Pancreas (tissue), 10 donors: ENCODE measurements at regions not wholly inside any gene's neighbourhood (a gene's known extent, or its start where the extent isn't known, plus 50 kb on each side); places are given as distances from the start of the nearest gene placed in this dataset.

Source experiments
- ATAC-seq, 4 donors: fragments of 200-7000 bp; cut with Tn5 transposase; one replicate each; pipeline versions ENCODE4 v1.8.0 to v1.9.1; 2020; ENCODE audit warnings: mild to moderate bottlenecking in 4 of 4, moderate library complexity in 4 of 4
- DNase-seq, 6 donors: peaks; one replicate each; pipeline ENCODE4 v3.0.0-alpha.2; 2020
- FAIRE-seq: peaks from 2 replicates; lab custom pipeline; 2012; peaks lifted over from hg19 to GRCh38; lab: Jason Lieb, UNC
- H3K27ac ChIP-seq, 4 donors: fragments of 200-600 bp; sonication (generic); 1 replicate in 3 of 4; 2 replicates in 1 of 4; pipeline versions ENCODE4 v1.5.0 to v1.8.0; 2020
- H3K27me3 ChIP-seq, 4 donors: fragments of 200-600 bp; one replicate each; pipeline ENCODE4 v1.8.0; 2021
- H3K36me3 ChIP-seq, 3 donors: fragments of 200-600 bp; sonication (generic) in 1 of 3; one replicate each; pipeline versions ENCODE4 v1.5.0 to v1.8.0; 2020 to 2021
- H3K4me1 ChIP-seq, 3 donors: fragments of 200-600 bp; one replicate each; pipeline ENCODE4 v1.8.0; 2021
- H3K4me3 ChIP-seq, 4 donors: fragments of 200-600 bp; sonication (generic) in 2 of 4; one replicate each; pipeline versions ENCODE4 v1.5.0 to v1.8.0; 2020 to 2021
- H3K9me3 ChIP-seq, 4 donors: fragments of 200-600 bp; one replicate each; pipeline ENCODE4 v1.8.0; 2021
- WGBS, 2 donors: extraction: QIAGEN DNeasy Blood & Tissue Kit; methylation state at CpG; one replicate each; pipeline ENCODE4 v1.1.7; 2013; 5-methylcytosine and 5-hydroxymethylcytosine counted together
- intact Hi-C, 3 donors: fragments of 100-400 bp; cut with DNase I; formaldehyde crosslinking; loops; one replicate each; pipeline versions ENCODE4 v1.11.1 to v1.14.2; 2022
- TF ChIP-seq, protein P1 (sequence below), 4 donors: fragments of 200-600 bp; sonication (generic) in 3 of 4; IDR thresholded peaks; one replicate each; pipeline versions ENCODE4 v1.5.0 to v1.8.0; 2021; ENCODE audit warnings: antibody characterized with exemption in 4 of 4
- donor health status: healthy with polysubstance abuse.
- donor health status: DM: no; HTN: no; CAD: no; lungs with moderate emphysema.
- donor health status: DM: no; HTN: no; CAD: no.
- donor health status: control.
- donor health status: control.
- donor health status: Bipolar disorder and iron deficiency.
- donor health status: DM: yes; HTN: yes; CAD: no.
- donor health status: DM: no; HTN: no; CAD: no.
- donor health status: DM: no; HTN: no; CAD: no.
- donor health status: DM: yes; HTN: yes; CAD: no.

DNA sequence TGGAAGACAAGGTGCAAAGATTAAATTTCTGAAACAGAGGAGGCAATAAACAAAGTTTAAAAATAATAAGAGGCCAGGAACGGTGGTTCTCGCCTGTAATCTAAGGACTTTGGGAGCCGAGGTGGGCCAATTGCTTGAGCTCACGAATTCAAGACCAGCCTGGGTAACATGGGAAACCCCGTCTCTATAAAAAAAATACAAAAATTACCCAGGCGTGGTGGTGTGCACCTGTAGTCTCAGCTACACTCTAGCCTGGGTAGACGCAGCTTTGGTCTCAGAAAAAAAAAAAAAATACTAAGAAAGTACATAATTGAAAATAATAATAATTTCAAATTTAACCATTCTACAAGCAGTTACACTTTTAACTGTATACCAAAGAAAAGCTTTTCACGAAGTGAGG, 744.6 kb upstream of the POU3F3 start:
- WGBS, 2 donors, result 61 to 70% methylated on average over 8 of the region's 8 CpGs
- Histone ChIP-seq H3K9me3 (no peaks in the 10 kb centered on the region), H3K27ac (no peak overlapping the region), H3K4me1 (no peaks in the 10 kb centered on the region), H3K4me3 (no peak overlapping the region), H3K27me3 (no peaks in the 10 kb centered on the region), H3K36me3 (no peaks in the 10 kb centered on the region)
- TF ChIP-seq, protein P1, sequence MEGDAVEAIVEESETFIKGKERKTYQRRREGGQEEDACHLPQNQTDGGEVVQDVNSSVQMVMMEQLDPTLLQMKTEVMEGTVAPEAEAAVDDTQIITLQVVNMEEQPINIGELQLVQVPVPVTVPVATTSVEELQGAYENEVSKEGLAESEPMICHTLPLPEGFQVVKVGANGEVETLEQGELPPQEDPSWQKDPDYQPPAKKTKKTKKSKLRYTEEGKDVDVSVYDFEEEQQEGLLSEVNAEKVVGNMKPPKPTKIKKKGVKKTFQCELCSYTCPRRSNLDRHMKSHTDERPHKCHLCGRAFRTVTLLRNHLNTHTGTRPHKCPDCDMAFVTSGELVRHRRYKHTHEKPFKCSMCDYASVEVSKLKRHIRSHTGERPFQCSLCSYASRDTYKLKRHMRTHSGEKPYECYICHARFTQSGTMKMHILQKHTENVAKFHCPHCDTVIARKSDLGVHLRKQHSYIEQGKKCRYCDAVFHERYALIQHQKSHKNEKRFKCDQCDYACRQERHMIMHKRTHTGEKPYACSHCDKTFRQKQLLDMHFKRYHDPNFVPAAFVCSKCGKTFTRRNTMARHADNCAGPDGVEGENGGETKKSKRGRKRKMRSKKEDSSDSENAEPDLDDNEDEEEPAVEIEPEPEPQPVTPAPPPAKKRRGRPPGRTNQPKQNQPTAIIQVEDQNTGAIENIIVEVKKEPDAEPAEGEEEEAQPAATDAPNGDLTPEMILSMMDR (IDR thresholded peaks at IDR 0.05), result no peak
- DNase-seq (no peak), ATAC-seq (no peak), FAIRE-seq (no peak)
- intact Hi-C loops, result no loop called here

DNA sequence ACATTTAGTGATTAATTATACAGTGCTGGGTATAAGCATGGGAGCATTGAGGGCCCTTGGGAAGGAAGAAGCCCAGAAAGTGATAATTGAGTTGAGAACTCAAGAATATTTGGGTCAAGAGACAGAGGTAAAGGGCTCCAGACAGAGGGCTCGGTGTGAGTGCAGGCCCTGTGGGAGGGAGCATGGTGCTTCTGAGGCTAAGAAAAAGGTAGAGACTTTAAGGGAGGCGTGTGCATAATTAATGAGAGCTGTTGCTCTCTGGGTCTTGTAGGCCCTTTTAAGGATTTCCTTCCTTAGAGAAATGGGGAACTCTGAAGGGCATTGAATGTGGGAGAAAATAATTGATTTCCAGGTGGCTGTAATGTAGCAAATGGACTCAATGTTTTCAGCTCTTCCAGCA, 735.0 kb upstream of the POU3F3 start:
- TF ChIP-seq, protein P1 (IDR thresholded peaks at IDR 0.05), result no peak
- H3K4me1 ChIP-seq, result no peaks in the 10 kb centered on the region
- FAIRE-seq (no peak), ATAC-seq (no peak), DNase-seq (no peak)
- WGBS, 2 donors, result 65 to 67% methylated on average over 2 of the region's 2 CpGs
- H3K4me3 ChIP-seq, result no peak overlapping the region
- no peak overlapping the region for H3K27ac ChIP-seq
- peaks cover 0 to 4% (median 0%) of the 10 kb centered on the region in 4 donors for H3K27me3 ChIP-seq
- H3K9me3 ChIP-seq, result no peaks in the 10 kb centered on the region
- no peaks in the 10 kb centered on the region for H3K36me3 ChIP-seq
- intact Hi-C loops, result no loop called here

DNA sequence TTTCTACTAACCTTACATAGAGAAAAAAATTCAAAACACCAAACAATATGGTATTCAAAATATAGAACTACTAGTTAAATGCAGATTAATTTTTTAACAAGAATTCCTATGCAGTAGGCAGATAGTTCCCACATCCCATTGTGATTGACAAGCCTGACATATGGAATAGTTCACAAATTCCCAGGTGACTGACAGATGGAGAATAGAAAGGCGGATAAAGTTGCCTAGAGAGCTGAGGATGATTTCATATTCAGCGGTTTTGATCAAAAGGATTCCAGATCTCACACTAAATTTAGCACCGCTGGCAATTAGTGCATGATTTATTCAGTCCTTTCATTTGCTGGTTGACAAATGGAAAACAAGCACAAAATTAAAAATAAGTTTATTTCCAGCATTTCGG, 733.7 kb upstream of the POU3F3 start:
- DNase-seq (no peak), ATAC-seq (no peak), FAIRE-seq (no peak)
- Histone ChIP-seq H3K27ac (no peak overlapping the region), H3K4me1 (no peaks in the 10 kb centered on the region), H3K27me3 (peaks cover 0 to 4% (median 0%) of the 10 kb centered on the region in 4 donors), H3K4me3 (no peak overlapping the region), H3K36me3 (no peaks in the 10 kb centered on the region), H3K9me3 (no peaks in the 10 kb centered on the region)
- intact Hi-C loops, result no loop called here
- WGBS, 2 donors, result 71 to 79% methylated on average over 4 of the region's 4 CpGs
- TF ChIP-seq, protein P1 (IDR thresholded peaks at IDR 0.05), result no peak

DNA sequence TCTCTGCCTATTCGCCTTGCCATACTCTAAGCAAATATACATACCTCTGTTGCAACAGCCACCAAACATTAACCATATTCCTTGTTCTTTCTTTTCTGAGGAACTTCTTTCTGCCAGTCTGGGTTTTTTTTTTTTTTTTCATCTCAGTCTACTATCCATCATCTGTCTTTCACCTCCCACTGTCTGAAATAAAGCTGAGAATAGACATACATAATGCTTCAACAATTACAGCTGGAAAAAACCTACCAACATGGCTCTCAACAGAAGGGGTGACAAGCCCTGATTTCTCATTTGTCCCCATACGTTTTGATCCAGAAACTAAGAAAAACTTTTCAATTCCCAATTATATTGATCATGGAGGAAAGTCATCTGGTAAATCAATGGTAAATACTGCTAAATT, 728.8 kb upstream of the POU3F3 start:
- no peak for DNase-seq
- FAIRE-seq, result no peak
- intact Hi-C loops, result no loop called here
- TF ChIP-seq, protein P1 (IDR thresholded peaks at IDR 0.05), result no peak
- Histone ChIP-seq H3K36me3 (no peaks in the 10 kb centered on the region), H3K27me3 (no peaks in the 10 kb centered on the region), H3K9me3 (no peaks in the 10 kb centered on the region), H3K27ac (no peak overlapping the region), H3K4me3 (no peak overlapping the region), H3K4me1 (no peaks in the 10 kb centered on the region)
- 35 to 47% methylated on average over 2 of the region's 2 CpGs for WGBS, 2 donors
- no peak for ATAC-seq

DNA sequence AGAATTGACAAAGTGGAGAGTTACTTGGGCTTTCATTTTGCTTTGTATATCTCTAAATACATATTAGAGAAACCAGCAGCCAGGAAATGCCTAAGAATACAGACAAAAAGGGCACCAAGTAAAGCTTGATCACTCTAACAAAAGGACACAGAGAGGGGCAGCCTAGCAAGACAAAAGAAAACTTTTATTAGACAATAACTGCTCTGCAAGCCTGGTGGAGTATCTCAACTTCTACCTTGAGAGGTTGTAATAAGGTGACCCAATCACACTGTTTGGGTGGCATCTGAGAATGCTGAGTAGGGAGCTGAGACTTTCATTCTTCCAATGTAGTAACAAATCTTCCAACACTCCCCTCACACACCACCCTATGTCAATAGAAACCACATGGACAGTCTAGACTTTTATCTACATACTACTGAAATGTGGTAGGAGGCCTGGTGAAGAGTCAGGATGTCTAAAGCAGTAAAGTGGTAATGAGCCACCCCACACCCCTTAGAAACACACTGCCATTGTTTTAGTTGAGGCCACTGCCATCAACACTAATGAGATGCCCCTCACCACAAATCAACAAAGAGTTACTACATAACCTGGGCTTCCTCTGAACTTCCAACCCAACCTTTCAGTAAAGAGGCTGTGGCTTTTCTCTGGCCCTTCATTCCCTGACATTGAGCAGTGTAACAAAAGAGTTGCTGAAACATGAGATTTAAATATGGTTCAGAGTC, 726.7 kb upstream of the POU3F3 start:
- TF ChIP-seq, protein P1 (IDR thresholded peaks at IDR 0.05), result no peak
- Histone ChIP-seq H3K27me3 (no peaks in the 10 kb centered on the region), H3K27ac (no peak overlapping the region), H3K36me3 (no peaks in the 10 kb centered on the region), H3K4me3 (no peak overlapping the region), H3K4me1 (no peaks in the 10 kb centered on the region), H3K9me3 (no peaks in the 10 kb centered on the region)
- FAIRE-seq (no peak), ATAC-seq (no peak), DNase-seq (no peak)
- intact Hi-C loops, result no loop called here
